ENCODE measurements at regions not wholly inside any gene's neighbourhood (a gene's known extent, or its start where the extent isn't known, plus 50 kb on each side); places are given as distances from the start of the nearest gene placed in this dataset.

DNA sequence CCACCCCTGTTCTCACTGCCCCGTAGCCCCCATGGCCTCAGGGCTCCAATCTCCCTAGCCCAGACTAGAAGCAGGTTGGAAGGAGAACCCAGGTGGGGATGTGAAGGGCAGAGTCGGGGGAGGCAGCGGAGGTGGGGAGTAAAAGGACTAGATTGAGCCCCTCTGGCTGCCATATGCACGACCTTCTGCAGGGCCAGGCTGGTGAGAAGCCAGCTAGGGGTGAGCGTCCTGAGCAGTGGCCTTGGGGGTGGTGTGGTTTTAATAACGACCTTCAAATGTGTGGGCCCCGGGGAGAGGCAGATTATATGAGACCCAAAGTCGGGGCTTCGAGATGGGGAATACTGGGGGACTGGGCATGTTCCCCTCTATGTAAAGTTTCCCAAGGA lies 139.5 kb downstream of the C9orf50 start:
- TF ChIP-seq POLR2A (IDR thresholded peaks at IDR 0.05) (no peak), CTCF (IDR thresholded peaks at IDR 0.05 in 8 of 11, conservative IDR thresholded peaks at IDR 0.05 in 3 of 11) (no peak), POLR2AphosphoS5 (IDR thresholded peaks at IDR 0.05) (no peak)
